ENCODE measurements at regions not wholly inside any gene's neighbourhood (a gene's known extent, or its start where the extent isn't known, plus 50 kb on each side); places are given as distances from the start of the nearest gene placed in this dataset.

DNA sequence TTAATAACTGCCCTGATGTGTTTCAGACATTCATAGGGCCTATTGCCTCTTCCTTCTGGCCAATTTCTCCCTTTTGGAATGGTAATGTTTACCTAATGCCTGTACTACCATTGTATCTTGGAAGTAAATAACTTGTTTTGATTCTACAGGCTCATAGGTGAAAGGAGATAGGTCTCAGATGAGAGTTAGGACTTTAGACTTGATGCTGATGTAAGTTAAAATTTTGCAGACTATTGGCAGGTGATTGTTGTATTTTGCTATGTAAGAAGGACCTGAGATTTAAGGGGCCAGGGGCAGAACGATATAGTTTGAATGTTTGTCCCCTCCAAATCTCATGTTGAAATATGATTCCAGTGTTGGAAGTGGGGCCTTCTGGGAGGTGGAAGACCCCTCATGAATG is 215.5 kb downstream of the SLC39A8 start:
- Histone ChIP-seq H3K4me3 (ENCODE audit: low read depth, low read length, poor library complexity, severe bottlenecking) (no peak overlapping the region), H3K9me3 (ENCODE audit: low read depth, low read length, poor library complexity, severe bottlenecking) (no peaks in the 10 kb centered on the region), H3K4me1 (ENCODE audit: insufficient read depth, low read length, poor library complexity, severe bottlenecking) (no peaks in the 10 kb centered on the region), H3K27me3 (replicated peaks; ENCODE audit: insufficient read depth, low read depth, low read length, poor library complexity) (no peaks in the 10 kb centered on the region), H3K36me3 (ENCODE audit: insufficient read depth, low read length, poor library complexity, severe bottlenecking) (no peaks in the 10 kb centered on the region), H3K27ac (ENCODE audit: low read depth, low read length, poor library complexity, severe bottlenecking) (no peak overlapping the region)
- ChIA-PET CTCF (no interaction called here), POLR2A (ENCODE audit: low non-redundant PET) (no interaction called here)
- DNase-seq (ENCODE audit: low spot score): no peak
- TF ChIP-seq EZH2 (IDR thresholded peaks at IDR 0.05; ENCODE audit: borderline replicate concordance, low read depth, low read length, poor library complexity, severe bottlenecking): no peak
- TF ChIP-seq, protein P1, sequence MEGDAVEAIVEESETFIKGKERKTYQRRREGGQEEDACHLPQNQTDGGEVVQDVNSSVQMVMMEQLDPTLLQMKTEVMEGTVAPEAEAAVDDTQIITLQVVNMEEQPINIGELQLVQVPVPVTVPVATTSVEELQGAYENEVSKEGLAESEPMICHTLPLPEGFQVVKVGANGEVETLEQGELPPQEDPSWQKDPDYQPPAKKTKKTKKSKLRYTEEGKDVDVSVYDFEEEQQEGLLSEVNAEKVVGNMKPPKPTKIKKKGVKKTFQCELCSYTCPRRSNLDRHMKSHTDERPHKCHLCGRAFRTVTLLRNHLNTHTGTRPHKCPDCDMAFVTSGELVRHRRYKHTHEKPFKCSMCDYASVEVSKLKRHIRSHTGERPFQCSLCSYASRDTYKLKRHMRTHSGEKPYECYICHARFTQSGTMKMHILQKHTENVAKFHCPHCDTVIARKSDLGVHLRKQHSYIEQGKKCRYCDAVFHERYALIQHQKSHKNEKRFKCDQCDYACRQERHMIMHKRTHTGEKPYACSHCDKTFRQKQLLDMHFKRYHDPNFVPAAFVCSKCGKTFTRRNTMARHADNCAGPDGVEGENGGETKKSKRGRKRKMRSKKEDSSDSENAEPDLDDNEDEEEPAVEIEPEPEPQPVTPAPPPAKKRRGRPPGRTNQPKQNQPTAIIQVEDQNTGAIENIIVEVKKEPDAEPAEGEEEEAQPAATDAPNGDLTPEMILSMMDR (conservative IDR thresholded peaks at IDR 0.05; ENCODE audit: low read depth, low read length): no peak
- no TSS peak for BruUV-seq (replicated peaks)
- intact Hi-C loops (cut with micrococcal nuclease; ENCODE audit: unreplicated experiment): no loop called here

Data from A673 (cell line).